Epidermal melanocyte (primary cell): ENCODE measurements at regions not wholly inside any gene's neighbourhood (a gene's known extent, or its start where the extent isn't known, plus 50 kb on each side); places are given as distances from the start of the nearest gene placed in this dataset.
"Not testable (repeated sequence)": the region's sequence is repeated elsewhere in the genome, so short reads cannot be mapped to it uniquely, and the experiment has no call there.

ENCODE experiments used
- DNase-seq: peaks from one replicate; pipeline ENCODE4 v3.0.0; 2011; ENCODE audit warnings: low spot score; ENCODE audit not compliant: insufficient read length

DNA sequence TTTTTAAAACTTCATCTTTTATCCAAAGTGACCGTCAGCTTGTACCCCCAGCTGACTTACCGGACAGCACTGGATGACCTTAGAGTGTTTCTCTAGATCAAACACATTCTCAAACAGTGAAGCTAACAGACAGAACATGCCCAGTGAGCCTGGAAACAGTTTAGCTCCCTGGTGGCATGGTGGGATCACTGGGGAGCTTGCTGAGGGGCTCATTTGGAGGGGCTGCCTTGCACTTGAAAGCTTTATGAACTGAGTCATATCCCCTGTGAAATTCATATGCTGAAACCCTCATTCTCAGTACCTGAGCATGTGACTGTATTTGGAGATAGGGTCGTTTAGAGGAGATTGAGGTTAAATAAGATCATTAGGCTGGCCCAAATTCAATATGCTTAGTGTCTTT lies 2913.2 kb downstream of the RPIA start:
- not testable (repeated sequence) for DNase-seq

DNA sequence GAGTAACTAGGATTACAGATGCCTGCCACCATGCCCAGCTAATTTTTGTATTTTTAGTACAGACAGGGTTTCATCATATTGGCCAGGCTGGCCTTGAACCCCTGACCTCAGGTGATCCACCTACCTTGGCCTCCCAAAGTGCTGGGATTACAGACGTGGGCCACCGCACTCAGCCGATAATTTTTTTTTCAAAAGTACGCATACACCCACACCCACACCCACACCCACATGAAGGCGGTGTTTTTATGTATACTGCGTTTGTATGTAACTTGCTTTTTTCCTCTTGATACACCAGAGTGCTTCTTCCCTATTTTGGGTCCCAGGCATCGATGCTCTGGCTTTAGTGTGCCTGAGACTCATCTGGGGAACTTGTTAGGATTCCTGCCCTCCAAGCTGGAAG lies 2932.3 kb downstream of the RPIA start:
- not testable (repeated sequence) for DNase-seq

DNA sequence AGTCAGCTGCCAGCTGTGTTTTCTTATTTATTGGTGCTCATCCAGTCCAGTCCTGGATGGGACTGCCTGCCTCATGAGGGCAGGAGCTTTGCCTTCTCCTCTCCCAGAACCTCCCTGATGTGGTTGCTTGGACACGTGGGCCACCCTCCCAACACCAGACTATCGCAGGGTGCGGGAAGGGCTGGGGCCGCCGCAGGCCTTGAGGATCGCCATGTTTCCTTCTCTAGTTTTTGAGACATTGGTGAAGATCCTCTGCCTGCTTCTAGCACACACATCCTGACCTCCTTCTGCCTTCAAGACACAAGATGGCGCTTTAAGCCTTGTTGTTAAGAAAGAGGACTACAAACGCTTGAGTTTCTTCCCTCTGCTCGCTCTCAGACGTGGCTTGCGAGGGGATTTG lies 2937.0 kb downstream of the RPIA start:
- not testable (repeated sequence) for DNase-seq

DNA sequence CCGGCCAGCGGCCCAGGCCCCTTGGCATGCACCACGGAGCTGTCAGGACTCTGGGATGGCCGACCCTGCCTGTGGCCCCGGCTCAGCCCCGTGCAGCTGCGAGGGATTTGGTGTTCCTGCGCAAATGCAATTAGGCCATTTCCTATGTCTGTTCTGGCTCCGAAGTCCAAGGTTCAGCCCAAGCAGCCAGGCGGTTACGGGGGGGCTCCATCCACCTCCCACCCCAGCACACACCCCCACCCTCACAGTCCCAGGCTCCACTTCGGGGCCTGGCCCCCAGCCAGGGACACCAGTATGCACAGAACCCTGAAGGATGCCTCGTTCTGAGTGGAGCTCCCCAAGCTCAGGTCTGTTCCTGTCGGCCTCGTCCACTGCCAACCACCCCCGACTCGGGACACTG lies 2965.7 kb downstream of the RPIA start:
- not testable (repeated sequence) for DNase-seq

DNA sequence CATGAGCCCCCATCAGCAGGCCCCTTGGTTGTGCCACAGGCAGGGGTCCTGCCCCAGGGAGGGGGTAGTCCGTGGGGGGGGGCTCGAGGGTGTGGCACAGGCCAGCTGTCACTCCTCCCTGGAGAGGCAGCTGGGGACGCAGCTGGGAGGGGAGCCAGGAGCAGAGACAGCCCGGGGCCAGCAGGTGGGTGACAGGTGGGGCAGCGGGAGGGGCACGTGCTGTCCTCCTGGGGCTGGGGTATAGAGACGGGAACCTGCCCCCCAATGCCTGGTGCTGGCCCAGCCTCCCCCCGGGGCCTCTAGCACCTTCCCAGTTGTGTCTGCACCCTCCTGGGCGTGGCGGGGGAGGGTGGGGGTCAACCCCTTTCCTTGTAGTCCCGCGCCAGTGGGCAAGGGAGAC lies 2966.9 kb downstream of the RPIA start:
- not testable (repeated sequence) for DNase-seq

DNA sequence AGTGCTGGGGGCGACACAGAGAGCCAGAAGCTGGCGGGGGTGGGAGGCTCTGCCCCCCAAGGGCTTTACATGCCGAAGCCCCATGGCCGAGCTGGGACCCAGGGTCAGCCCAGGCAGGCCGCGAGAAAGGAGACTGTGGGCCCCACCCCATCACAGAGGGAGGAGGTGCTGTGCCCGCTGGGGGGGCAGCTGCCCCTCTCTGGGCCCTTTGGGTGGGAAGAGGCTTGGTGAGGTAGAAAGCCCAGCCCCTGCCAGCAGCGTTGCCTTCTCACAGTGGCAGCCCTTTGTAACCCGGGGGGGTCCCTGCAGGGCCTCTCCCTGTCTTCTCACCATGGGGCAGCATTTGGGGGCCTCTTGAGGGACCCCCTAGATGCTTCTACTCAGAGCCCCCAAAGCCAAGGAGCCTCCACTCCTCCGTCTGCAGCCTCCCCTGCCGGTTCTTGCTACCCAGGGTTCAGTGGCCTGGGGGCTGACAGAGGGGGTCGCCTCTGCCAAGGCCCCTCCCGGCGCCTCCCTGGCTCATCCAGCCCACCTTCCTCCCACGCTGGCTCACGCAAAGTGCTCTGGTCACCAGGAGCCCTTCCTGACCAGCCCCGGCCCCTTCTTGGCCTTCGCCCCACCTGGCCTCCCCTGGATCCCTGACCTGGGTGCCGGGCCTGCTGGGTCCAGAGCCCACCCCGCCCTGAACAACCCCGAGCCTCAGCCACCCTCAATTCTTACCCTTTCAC lies 2967.9 kb downstream of the RPIA start:
- not testable (repeated sequence) for DNase-seq

DNA sequence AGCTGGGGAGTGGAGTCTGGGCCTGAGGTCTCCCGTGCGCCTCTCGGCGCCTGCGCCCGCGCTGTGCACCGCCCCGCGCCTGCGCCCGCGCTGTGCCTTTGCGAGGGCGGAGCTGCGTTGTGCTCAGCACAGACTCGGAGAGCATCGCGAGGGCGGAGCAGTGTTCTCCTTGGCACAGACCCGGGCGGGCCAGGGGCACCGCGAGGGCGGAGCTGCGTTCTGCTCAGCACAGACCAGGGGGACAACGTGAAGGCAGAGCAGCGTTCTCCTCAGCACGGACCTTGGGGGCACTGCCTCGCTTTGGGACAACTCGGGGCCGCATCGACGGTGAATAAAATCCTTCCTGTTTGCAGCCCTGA lies 2968.4 kb downstream of the RPIA start:
- DNase-seq, result not testable (repeated sequence)

DNA sequence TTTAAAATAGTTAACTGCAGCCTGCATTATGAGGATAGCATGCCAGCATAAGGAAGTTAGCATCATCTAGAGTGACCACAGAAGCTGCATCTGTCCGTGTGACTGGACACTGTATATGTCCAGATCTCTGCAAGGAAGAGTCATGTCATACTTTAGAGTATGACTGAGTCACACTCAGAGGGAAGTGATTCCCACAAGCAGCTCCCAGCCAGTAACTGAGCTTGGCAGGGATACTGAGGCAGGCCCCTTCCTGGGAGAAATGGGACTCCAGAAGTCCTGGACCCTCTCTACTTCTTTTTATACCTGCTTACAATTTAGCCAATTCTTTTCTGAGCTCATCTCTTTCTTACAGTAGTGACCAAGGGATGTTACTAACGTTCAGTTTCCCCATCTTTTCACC lies 2975.9 kb downstream of the RPIA start:
- DNase-seq, result not testable (repeated sequence)

DNA sequence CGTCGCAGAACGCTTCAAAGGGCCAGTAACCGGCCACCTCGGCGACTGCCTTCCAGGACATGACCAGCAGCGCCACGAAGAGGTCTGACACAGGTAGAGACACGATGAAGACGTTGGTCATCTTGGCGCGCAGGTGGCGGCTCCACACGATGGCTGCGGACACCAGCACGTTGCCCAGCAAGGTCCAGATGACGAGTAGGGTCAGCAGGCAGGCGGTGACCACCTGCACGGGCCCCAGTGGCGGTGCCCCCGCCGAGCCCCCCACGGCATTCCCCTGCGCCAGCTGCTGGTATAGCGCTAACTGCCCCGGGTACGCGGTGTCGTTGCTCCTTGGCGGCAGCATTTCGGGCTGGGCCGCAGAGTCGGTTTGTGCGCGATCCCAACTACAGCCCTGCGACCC lies 2994.1 kb downstream of the RPIA start:
- DNase-seq, result not testable (repeated sequence)

DNA sequence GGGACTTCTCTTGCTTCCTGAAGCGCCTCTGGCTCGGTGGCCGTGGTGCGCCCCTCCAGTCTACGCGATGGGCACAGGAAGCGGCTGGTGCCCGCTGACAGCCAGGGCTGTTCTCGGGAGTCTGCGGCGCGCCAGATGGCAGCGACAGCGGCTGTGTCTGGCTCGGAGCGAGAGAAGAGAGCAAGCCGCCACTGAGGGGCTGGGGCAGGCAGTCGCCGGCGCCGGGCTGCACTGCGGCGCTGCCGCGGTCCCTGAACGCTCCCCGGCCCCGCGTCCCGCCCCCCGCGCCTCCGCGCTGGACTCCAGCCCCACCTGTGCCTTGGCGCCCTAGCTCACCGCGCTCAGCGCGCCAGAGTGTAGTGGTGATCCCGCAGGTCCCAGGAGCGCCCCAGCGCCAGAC lies 2994.6 kb downstream of the RPIA start:
- not testable (repeated sequence) for DNase-seq
